LoVo (cell line): ENCODE measurements at regions not wholly inside any gene's neighbourhood (a gene's known extent, or its start where the extent isn't known, plus 50 kb on each side); places are given as distances from the start of the nearest gene placed in this dataset.

ENCODE experiments used
- DNase-seq: peaks from one replicate; pipeline ENCODE4 v3.0.0-alpha.2; 2016; ENCODE audit warnings: low spot score

DNA sequence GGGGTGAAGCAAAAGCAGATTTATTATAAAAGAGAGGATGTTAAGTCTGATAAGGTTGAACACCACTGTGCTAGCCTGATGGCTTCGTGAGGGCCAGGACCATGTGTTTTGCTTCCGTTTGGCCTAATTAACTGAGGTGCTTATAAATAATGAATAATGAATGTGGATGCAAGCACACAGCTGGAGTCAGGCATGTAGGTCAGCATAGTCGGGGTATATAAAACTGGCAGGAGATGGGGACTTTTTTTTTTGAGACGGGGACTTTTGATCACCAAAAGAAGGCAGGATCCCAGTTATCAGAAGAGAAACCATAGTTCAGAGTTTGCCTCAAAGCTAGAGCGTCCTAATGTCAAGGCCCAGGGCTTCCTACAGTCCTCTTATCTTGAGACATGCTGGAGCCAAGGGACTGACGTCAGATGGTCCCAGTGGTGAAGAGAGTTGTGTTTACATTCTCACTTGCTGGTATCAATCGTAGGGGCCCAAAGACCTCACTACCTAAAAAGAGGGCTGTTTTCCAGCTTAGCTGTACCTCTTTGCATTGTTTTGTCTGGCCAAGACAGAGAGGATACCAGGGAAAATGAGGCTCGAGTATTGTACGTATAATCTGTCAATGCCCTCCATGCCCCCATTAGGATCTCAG lies 50.4 kb downstream of the RTL9 start:
- no peak for DNase-seq

DNA sequence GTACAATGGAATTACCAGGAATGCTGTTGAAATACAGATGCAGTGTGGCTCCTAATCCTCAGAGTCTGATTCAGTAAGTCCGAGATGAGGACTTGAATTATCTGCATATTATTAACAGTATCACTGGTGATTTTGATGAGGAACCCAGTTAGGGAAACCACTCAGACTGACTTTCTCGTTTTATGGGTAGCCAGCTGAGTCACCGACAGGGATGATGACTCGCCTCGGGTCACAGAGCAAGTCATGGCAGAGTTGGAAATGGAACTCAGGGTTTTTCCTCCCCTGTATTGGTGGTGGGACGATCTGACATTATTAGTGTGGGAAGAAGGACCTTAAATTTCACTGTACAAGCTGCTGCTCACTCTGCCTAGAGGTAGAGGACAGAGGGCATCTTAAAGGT lies 51.3 kb downstream of the RTL9 start:
- DNase-seq = peak; percentile 23

DNA sequence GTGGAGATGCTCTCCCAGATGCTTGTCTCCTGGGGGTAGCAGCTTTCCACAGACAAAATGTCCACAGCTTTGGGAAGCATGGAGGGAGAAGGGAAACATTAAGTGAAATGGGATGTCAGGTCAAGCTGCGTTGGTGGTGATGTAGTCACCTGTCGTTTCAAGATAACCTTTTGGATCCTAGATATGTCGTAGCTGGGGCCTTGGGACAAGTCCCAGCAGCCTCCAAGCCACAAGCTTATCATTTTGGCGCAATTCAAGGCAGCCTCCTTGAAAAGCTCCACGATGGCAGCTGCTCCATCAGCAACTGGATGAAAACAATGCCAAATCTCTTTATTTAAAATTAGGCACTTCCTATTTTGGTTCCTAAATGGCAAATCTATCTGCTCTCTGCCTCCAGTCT lies 52.0 kb downstream of the RTL9 start:
- DNase-seq = no peak

DNA sequence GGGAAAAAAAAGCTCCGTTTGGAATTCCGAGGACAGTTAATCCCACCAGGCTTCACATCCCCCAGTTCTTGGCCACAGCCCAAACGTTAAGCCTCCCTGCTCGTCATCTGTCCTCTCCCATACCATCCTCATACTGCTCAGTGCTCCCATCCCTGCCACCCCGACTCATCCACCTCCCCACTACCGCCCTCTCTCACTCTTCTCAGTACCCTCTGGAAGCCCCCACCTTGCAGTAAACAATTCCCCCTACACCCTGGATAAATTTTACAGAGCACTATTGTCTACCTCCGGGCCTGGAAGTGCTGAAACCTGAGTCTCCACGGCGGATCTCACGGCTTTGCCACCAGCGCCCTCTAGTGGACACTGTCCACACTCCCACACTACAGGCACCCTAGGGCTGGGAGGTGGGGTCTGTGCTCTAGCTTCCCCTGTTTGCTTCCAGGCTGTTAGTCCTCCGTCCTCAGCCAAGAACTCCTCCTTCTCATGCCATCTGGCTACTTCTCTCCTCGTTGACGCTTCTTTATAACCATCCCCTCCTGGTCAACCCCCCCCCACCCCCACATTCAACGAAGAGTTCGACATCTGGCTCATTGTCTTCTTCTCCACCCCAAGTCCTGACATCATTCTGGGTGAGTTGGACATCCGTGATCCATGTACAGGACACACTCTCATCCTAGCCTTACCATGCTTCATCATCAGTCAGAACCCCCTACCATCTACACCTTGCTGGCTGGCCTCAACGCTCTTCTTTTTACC lies 54.5 kb downstream of the RTL9 start:
- DNase-seq = peak; percentile 43

DNA sequence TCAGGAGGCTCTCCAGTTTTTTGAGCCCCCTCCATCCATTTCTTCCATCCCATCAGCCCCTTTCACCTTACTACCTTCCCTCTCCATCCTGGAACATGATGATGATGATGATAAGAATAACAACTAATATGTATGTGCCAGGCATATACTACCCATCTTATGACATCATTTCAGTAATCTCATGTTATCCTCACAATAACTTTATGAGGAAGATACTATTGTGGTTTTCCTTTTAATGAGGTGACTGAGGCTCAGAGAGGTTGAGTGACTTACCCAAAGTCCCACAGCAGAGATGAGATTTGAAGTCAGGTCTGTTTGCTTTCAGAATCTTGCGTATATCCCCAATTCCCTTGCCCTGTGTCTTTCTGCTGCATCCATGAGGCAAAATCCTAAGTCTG lies 55.1 kb downstream of the RTL9 start:
- DNase-seq = no peak

DNA sequence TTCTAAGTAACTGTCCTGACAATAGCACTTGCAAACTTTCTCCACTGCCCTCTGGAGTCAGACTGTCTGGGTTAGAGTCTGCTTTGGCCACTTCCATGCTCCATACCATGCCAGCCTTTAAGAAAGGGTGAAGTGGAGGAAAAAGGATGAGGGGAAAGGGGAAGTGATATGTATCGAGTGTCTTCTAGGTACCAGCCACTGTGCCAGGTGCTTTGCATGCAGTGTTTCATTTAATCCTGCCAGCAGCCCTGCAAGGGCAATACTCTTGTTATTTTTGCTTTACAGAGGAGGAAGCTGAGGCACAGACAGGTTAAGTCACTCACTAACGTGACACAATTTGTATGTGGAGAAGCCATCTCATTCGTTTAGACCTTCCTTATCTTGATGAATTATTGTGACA lies 55.6 kb downstream of the RTL9 start:
- no peak for DNase-seq

DNA sequence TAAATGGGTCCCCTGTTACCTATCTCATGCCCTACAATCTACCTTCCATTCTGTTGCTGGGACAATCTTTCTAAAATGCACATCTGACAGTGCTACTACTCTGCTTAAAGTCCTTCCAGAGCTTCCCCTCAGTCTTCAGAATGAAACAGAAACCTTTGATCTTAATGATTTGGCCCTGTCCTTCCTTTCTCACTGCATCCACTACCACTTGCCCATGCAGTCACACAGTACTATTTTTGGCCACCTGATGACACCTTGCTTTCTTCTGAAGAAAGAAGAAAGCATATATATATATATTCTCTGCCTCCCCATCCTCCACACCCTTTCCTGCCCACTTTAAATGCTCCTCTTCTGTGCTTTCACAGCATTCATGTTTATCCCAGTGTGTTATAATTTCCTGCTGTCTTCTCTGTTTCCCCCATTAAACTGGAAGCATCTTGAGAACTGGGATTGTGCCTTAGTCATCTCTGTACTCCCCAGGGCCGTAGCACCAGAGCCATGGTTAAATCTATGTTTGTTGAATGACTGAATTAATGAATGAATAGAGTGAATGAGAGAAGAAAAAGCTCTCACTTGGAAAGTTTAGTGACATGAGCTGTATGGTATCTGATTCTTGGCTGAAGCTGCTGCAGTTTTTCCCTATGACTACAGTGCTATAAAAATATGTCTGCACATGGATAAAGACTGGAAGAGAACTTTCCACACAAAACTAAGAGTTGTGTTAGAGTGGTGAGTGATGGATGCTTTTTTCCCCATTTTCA lies 56.2 kb downstream of the RTL9 start:
- DNase-seq = no peak

DNA sequence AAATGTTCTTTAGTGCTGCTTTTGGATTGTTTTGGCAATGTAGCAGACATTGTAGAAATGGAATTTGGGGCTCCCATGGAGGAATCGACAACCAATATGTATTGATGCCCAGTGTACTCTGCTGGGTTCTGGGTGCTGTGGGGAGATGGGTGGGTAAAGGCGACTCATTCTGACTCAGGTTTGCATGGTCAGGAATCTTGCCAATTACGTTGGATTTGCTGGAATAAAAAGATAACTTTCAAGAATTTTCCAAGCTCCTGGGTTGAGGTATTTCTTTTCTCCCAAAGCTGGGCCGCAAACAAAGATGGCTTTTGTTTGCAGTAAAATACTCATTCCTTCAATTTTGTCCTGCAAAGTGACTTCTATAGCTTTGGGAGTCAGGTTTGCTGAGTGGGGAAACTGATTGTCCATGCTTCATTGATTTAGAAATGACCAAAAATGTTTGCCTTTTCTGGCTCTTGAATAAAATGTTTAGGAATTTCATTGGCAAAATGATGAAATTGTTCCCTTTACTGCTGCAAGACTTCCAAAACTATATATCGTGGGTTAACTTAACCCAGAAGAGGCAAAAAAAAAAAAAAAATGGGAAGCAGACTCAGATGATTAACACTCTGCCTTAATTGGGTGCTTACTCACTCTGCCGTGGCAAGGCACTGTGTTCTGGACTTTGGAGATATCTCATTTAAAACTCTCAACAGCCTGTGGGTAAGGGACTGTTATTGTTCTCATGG lies 57.0 kb downstream of the RTL9 start:
- no peak for DNase-seq

DNA sequence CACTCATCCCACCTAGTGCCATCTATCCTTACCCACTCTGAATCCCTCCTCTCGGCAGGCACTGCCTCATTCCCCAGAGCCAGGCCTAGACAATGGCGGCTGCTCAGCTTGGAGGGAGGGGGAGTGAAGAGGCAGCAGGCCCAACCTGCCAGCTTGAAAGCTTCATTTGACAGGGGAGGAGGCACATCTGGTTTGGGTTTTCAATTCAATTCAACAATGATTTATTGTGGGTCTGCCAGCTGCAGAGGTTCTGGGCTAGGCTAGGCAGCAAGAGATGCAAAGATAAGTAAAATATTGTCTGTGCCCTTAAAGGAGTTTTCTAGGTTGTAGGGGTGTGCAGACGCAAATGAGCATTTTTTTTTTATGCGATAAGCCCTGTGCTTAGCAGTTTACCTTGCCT lies 58.5 kb downstream of the RTL9 start:
- no peak for DNase-seq

DNA sequence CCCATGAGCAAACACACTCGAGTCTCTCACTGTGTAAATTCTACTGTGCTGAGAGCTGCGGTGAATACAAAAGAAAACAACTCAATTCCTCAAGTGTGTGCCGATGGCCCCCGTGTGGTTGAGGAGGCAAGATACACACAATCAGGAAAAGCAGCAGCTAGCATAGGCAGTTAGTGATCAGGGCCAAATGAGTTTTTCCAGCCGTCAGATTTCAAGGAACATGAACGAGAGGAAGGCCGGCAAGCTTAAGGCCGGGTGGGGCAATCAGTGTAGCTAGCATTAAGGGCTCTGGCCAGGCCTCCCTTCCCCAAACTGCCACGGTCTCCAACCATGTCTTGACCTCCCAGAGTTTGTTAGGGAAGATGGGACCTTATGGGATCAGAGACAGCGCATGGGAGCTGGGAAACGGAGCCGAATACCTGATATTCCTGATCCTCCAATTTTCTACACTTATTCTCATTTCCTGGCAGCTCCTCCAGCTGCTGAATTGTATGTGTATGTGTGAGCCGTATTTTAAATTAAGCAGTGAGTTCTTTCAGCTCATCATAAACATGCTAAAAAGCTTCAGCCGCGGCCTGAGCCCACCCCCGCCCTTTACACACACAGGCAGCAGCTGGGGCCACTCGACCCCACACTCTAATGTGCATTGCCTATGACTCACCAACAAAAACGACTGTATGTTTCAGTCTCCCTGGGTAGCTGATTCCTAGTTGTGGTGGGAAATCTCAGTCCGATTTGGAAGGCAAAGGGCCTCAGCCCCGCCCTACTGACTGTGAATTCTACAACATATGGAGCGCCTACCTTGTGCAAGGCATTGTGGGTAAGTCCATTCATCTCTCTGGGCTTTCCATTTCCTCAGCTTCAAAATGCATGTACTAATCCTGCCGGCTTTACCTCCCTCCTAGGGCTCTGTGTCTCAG lies 59.9 kb downstream of the RTL9 start:
- DNase-seq = no peak

DNA sequence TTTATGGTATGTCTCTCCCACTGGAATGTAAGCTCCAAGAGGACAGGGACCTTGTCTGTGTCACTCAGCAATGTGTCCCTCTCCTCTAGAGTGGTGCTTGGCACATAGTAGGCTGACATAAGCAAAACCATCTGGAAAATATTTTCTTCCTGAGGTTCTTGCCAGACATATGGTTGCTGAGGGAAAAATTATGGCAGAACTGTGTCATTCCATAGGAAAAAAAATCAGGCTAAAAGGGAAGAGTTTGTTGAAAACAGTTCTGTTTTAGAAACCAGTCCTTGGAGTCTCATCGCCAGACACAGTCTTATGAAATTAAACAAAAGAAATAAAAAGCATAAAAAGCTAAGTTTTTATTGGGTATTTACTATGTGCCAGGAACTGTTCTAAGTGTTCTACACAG lies 60.9 kb downstream of the RTL9 start:
- no peak for DNase-seq

DNA sequence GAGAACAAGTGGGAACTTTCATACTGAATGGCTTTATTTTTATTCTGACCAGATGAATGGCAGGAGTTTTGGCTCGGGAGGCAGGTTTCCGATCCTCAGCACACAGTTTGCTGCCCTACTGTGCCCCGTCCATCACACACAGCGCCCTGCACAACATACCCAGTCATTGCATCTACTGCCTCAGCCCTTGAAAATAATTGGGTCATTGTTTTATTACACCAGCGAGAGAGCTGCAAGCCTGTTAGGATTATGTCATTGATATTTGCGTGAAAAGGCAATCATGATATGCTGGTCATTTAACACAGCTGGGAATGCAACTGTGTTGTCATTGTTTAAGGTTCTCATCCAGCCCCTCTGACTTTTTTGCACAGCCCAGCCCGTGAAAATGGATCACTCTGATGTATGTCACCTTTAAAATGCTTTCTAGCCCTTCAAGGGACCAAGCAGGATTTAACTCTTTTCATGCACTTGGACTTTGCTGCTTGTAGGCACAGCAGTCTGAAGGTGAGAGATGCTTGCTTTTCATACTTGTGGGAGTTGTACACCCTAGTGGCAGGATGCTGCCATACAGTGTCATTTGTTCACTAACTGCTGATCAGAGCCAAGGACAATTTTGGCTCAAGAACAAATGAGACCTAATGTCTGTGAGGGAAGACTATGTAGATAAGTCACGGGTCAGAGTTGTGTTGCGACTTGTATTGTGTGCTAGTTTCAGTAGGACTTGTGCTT lies 62.3 kb downstream of the RTL9 start:
- no peak for DNase-seq

DNA sequence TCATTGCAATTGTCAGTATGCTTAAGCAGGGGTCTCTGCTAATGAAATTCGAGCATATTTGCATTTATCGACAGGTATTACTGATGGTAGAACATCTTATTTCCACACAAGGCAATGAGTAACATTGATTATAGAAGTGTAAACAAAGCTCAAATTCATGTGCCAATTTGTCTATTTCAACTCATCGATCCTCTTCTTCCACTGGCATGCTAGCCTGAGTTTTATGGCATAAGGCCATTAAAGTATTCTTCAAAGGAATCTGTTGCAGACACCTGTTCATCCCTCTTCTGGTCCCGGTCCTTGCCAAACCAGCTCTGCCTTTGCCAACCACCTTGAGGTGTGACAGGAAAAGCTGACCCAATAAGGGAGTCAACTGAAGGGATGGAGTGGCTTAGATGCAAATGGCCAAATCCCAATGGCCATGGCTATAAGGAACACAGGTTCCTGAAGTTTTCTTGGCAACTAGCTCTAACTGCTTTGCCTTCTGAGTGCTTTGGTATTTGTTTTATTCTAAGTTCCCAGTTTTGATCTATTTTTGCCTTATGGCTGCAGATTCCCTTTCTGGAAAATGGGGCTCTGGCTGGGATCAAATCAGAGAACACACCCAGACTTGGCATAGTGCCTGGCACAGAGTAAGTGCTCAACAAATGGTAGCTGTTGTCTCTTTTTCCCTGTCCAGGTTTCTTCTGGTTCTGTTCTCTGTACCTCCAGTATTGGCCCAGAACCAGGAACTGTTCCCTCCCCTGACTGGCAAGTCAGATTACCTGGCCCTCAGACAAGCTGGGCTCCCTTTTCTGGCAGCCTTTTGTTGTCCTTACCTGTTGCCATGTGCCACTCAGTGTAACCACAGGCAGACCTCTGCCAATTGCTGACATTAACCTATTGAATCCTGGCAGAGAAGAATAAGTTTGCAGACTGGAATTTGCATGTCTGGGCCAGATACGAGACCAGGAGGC lies 63.1 kb downstream of the RTL9 start:
- no peak for DNase-seq

DNA sequence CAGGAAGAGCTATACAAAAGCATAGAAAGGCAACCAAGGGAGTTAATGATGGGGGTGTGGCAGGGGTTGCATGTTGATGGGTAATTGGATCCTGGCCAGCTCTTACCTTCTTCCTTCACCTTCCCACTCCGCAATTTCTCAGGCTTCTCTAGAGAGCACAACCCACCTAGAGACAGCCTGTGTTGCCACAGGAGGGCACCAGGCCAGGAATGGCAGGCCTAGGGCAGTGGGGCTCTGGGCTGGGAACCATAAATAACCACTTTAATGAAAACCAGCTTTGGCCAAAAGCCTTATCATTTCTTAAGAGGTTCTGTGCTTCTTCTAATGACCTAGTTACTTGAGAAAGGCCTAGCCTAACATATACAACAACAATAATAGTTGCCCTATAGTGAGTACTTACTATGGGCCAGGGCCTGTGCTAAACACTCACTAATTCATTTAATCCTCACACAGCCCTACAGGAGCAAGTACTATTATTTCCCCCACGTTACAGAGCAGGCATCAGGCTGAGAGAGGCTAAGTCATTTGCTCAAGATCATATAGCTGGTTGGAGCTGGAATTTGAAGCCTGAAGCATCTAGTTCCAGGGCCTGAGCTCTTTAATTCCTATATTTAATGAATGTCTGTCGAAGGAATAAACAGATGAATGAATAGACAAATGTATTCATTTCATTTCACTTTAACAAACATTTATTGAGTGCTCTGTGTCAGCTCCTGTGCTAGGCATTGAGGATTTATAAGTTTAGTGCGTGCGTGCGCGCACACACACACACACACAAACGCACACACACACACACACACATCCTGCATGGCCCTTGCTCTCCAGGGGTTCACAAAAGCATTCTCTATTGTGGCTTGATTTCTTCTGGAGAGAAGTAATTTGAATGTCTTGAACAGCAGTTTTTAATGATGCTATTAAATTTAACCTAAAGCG lies 66.8 kb downstream of the RTL9 start:
- no peak for DNase-seq

DNA sequence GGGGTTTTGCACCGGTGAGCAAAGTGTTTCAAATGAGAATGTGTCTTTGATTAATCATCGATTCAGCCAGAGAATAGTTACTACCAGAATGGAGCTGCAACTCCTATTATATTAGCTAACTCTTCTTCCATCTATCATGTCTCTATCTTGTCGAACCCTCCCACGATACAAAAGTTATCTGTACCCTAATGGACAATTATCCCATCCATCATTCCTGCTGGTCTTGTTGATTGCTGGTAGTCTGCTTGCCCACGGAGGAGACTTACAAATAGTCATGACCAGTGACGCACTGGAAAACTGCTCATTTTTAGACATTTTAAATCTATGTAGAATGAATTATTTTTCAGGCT lies 67.5 kb downstream of the RTL9 start:
- DNase-seq = no peak

DNA sequence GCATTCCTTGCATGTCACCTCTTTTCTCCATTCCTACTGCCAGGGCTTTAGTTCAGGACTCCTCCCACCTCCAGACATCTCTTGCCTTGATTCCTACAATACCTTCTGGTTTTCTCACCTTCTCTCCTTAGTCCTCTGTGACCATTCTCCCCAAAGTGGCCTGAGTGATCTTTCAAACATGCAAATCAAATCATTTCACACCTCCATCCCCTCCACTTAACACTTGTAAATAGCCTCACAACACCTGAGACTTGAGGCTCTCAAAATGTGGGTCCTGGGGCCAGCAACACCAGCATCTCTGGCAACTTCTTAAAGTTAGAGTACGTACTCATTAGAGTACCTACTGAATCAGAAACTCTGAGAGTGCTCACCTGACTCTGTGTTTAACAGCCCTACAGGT lies 68.4 kb downstream of the RTL9 start:
- DNase-seq = no peak

DNA sequence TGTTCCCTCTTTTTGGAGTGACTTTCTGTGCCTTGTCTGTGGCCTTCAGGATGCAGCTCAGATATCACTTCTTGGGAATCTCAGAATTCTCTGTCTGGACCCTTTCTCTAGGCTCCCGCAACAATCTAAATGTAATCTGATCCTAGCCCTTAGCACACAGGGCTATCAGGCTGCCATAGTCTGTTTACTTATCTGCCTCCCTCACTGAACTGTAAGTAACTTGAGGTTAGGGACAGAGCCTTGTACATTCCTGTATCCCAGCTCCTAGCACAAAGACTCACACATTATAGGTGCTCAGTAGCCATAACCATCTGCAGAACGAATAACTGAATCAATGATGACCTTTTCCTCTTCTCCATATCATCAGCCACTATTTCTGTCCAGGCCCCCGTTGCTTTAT lies 69.5 kb downstream of the RTL9 start:
- no peak for DNase-seq

DNA sequence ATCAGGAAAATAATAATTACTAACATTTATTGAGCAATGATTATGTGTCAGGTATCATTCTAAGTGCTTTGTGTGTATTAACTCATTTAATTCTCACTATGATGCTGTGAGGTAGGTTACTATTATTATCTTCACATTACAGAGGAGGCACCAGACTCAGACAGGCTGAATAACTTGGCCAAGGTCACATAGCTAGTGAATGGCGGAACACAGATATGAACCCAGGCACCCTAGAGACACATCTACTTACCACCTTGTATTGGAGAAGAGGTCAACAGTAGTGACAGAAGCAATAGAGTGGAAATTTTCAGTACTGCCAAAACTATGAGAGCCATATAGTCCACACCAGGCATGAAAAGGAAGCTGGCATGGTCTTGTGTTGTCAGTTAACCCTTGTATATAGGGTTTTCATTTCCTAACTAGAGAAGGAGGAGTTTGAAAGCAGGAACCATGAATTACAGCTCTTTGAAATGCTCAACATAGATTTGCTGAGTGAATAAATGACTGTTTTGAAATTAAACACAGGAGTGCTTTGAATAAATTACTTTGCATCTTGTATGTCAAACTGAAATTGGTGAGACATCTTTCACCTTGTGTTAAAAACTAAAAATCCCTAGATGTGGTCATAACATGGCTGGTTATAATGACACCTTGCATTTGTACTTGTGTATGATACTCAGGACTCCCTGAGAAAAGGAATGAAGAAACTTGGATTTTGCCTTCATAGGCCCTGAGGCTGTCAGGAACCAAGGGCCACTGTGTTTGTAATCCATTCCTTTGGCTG lies 71.8 kb downstream of the RTL9 start:
- no peak for DNase-seq
